ENCODE measurements at regions not wholly inside any gene's neighbourhood (a gene's known extent, or its start where the extent isn't known, plus 50 kb on each side); places are given as distances from the start of the nearest gene placed in this dataset.
"Not testable (repeated sequence)": the region's sequence is repeated elsewhere in the genome, so short reads cannot be mapped to it uniquely, and the experiment has no call there.

GRCh38 chr13:24985896-24986295 is 110.0 kb upstream of the PABPC3 start:
- no peaks in the 10 kb centered on the region for H3K79me1 ChIP-seq (ENCODE audit: low read length)
- no peaks in the 10 kb centered on the region for H3K79me2 ChIP-seq (ENCODE audit: control insufficient read depth, insufficient read depth, low read length)
- H2BK120ac ChIP-seq (ENCODE audit: low read depth, low read length): no peak overlapping the region
- H2AK5ac ChIP-seq (ENCODE audit: low read length): no peak overlapping the region
- H2BK5ac ChIP-seq (ENCODE audit: low read length): no peak overlapping the region
- H3K4me3 ChIP-seq (ENCODE audit: low read length): no peak overlapping the region
- no peaks in the 10 kb centered on the region for H3K36me3 ChIP-seq (ENCODE audit: control insufficient read depth, insufficient read depth, low read length)
- no peak for DNase-seq
- no peak overlapping the region for H3K56ac ChIP-seq (ENCODE audit: low read length)
- H4K8ac ChIP-seq (ENCODE audit: low read depth, low read length): no peak overlapping the region
- H3K18ac ChIP-seq (ENCODE audit: low read length): no peak overlapping the region
- H3K23ac ChIP-seq (ENCODE audit: low read length): no peak overlapping the region
- H3K4me1 ChIP-seq (ENCODE audit: control insufficient read depth, low read depth, low read length): peaks cover 1% of the 10 kb centered on the region
- H3K27me3 ChIP-seq (ENCODE audit: insufficient read depth, low read length, poor library complexity): no peaks in the 10 kb centered on the region
- H3K4me2 ChIP-seq (ENCODE audit: low read length): no peak overlapping the region
- H3K4ac ChIP-seq (ENCODE audit: low read depth, low read length): no peak overlapping the region
- H3K27ac ChIP-seq (ENCODE audit: low read depth, low read length): no peak overlapping the region
- H4K5ac ChIP-seq (ENCODE audit: low read length): no peak overlapping the region
- H2BK15ac ChIP-seq (replicated peaks; ENCODE audit: low read depth): no peak overlapping the region
- no CpG with 5 or more reads among the region's 2 CpGs for WGBS (ENCODE audit: extremely low coverage, insufficient coverage, low lambda C conversion rate)
- H3K9ac ChIP-seq (ENCODE audit: low read length): no peak overlapping the region

- Histone ChIP-seq H3K56ac (ENCODE audit: low read length) (no peak overlapping the region), H4K8ac (ENCODE audit: low read depth, low read length) (no peak overlapping the region), H3K4me1 (ENCODE audit: control insufficient read depth, low read depth, low read length) (peaks cover 1% of the 10 kb centered on the region), H3K9ac (ENCODE audit: low read length) (no peak overlapping the region), H3K18ac (ENCODE audit: low read length) (no peak overlapping the region), H3K27ac (ENCODE audit: low read depth, low read length) (no peak overlapping the region), H3K4me3 (ENCODE audit: low read length) (no peak overlapping the region), H3K23ac (ENCODE audit: low read length) (no peak overlapping the region), H3K4ac (ENCODE audit: low read depth, low read length) (no peak overlapping the region), H3K36me3 (ENCODE audit: control insufficient read depth, insufficient read depth, low read length) (no peaks in the 10 kb centered on the region), H2BK120ac (ENCODE audit: low read depth, low read length) (no peak overlapping the region), H2AK5ac (ENCODE audit: low read length) (no peak overlapping the region), H4K5ac (ENCODE audit: low read length) (no peak overlapping the region), H3K4me2 (ENCODE audit: low read length) (no peak overlapping the region), H2BK5ac (ENCODE audit: low read length) (no peak overlapping the region), H3K79me1 (ENCODE audit: low read length) (no peaks in the 10 kb centered on the region), H2BK15ac (replicated peaks; ENCODE audit: low read depth) (no peak overlapping the region), H3K79me2 (ENCODE audit: control insufficient read depth, insufficient read depth, low read length) (no peaks in the 10 kb centered on the region), H3K27me3 (ENCODE audit: insufficient read depth, low read length, poor library complexity) (no peaks in the 10 kb centered on the region)
- WGBS (ENCODE audit: extremely low coverage, insufficient coverage, low lambda C conversion rate): no CpG with 5 or more reads among the region's 9 CpGs
- no peak for DNase-seq
Observed at GRCh38 chr13:24986826-24987225, 109.1 kb upstream of the PABPC3 start.

GRCh38 chr13:24989959-24990358 is 106.0 kb upstream of the PABPC3 start:
- not testable (repeated sequence) for H3K79me2 ChIP-seq (ENCODE audit: control insufficient read depth, insufficient read depth, low read length); H3K23ac ChIP-seq (ENCODE audit: low read length); H2BK5ac ChIP-seq (ENCODE audit: low read length); H3K56ac ChIP-seq (ENCODE audit: low read length); H3K4me3 ChIP-seq (ENCODE audit: low read length); H3K9ac ChIP-seq (ENCODE audit: low read length); H3K27me3 ChIP-seq (ENCODE audit: insufficient read depth, low read length, poor library complexity); DNase-seq; H3K79me1 ChIP-seq (ENCODE audit: low read length); H4K8ac ChIP-seq (ENCODE audit: low read depth, low read length); H3K36me3 ChIP-seq (ENCODE audit: control insufficient read depth, insufficient read depth, low read length); H2BK120ac ChIP-seq (ENCODE audit: low read depth, low read length); H3K27ac ChIP-seq (ENCODE audit: low read depth, low read length); H2AK5ac ChIP-seq (ENCODE audit: low read length); H4K5ac ChIP-seq (ENCODE audit: low read length); H2BK15ac ChIP-seq (replicated peaks; ENCODE audit: low read depth); H3K4me1 ChIP-seq (ENCODE audit: control insufficient read depth, low read depth, low read length); H3K18ac ChIP-seq (ENCODE audit: low read length); H3K4me2 ChIP-seq (ENCODE audit: low read length); H3K4ac ChIP-seq (ENCODE audit: low read depth, low read length)
- no CpG with 5 or more reads among the region's 6 CpGs for WGBS (ENCODE audit: extremely low coverage, insufficient coverage, low lambda C conversion rate)

- H3K36me3 ChIP-seq (ENCODE audit: control insufficient read depth, insufficient read depth, low read length); H3K27ac ChIP-seq (ENCODE audit: low read depth, low read length); DNase-seq; H3K79me1 ChIP-seq (ENCODE audit: low read length); H3K9ac ChIP-seq (ENCODE audit: low read length); H3K4me2 ChIP-seq (ENCODE audit: low read length); H3K79me2 ChIP-seq (ENCODE audit: control insufficient read depth, insufficient read depth, low read length); H3K4ac ChIP-seq (ENCODE audit: low read depth, low read length); H3K18ac ChIP-seq (ENCODE audit: low read length); H2BK5ac ChIP-seq (ENCODE audit: low read length); H3K4me3 ChIP-seq (ENCODE audit: low read length); H3K4me1 ChIP-seq (ENCODE audit: control insufficient read depth, low read depth, low read length); H3K23ac ChIP-seq (ENCODE audit: low read length); H2AK5ac ChIP-seq (ENCODE audit: low read length); H4K8ac ChIP-seq (ENCODE audit: low read depth, low read length); H4K5ac ChIP-seq (ENCODE audit: low read length); H3K56ac ChIP-seq (ENCODE audit: low read length); H2BK120ac ChIP-seq (ENCODE audit: low read depth, low read length); H3K27me3 ChIP-seq (ENCODE audit: insufficient read depth, low read length, poor library complexity); H2BK15ac ChIP-seq (replicated peaks; ENCODE audit: low read depth): not testable (repeated sequence)
- no CpG with 5 or more reads among the region's 4 CpGs for WGBS (ENCODE audit: extremely low coverage, insufficient coverage, low lambda C conversion rate)
Observed at GRCh38 chr13:24992946-24993345, 103.0 kb upstream of the PABPC3 start.

DNA sequence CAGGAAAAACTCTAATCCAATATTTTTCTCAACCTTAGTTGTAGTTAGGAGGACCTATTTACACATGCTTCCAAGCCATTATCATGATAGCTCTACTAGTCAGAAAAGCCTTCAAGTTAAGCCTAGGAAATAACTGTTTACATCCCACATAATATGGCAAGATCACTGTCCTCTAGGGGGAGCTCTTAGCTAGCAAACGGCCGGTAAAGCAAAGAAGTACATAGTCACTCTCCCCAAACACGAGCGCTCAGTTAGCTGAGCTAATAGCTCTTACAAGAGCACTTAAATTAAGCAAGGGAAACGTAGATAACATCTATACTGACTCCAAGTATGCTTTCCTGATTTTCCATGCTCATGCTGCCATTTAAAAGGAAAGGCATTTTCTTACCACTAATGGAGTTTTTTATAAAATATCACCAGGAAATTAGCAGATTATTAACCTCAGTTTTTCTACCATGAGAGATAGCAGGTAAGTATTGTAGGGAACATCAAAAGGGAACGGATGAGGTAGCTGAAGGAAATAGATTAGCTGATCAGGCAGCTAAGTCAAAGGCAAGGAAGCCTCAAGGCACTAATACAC is 100.6 kb upstream of the PABPC3 start:
- peak; percentile 94 for DNase-seq
- no peaks in the 10 kb centered on the region for H3K27me3 ChIP-seq (ENCODE audit: insufficient read depth, low read length, poor library complexity)
- no peak overlapping the region for H4K8ac ChIP-seq (ENCODE audit: low read depth, low read length)
- H2BK15ac ChIP-seq (replicated peaks; ENCODE audit: low read depth): no peak overlapping the region
- no peak overlapping the region for H4K5ac ChIP-seq (ENCODE audit: low read length)
- no peak overlapping the region for H3K4me3 ChIP-seq (ENCODE audit: low read length)
- H3K27ac ChIP-seq (ENCODE audit: low read depth, low read length): no peak overlapping the region
- H3K36me3 ChIP-seq (ENCODE audit: control insufficient read depth, insufficient read depth, low read length): no peaks in the 10 kb centered on the region
- H2BK5ac ChIP-seq (ENCODE audit: low read length): no peak overlapping the region
- H2BK120ac ChIP-seq (ENCODE audit: low read depth, low read length): no peak overlapping the region
- no peaks in the 10 kb centered on the region for H3K79me1 ChIP-seq (ENCODE audit: low read length)
- no peak overlapping the region for H3K18ac ChIP-seq (ENCODE audit: low read length)
- H3K4ac ChIP-seq (ENCODE audit: low read depth, low read length): no peak overlapping the region
- H3K9ac ChIP-seq (ENCODE audit: low read length): no peak overlapping the region
- H3K79me2 ChIP-seq (ENCODE audit: control insufficient read depth, insufficient read depth, low read length): no peaks in the 10 kb centered on the region
- H3K4me2 ChIP-seq (ENCODE audit: low read length): no peak overlapping the region
- H3K56ac ChIP-seq (ENCODE audit: low read length): no peak overlapping the region
- H3K4me1 ChIP-seq (ENCODE audit: control insufficient read depth, low read depth, low read length): no peaks in the 10 kb centered on the region
- no CpG with 5 or more reads among the region's 6 CpGs for WGBS (ENCODE audit: extremely low coverage, insufficient coverage, low lambda C conversion rate)
- H3K23ac ChIP-seq (ENCODE audit: low read length): no peak overlapping the region
- H2AK5ac ChIP-seq (ENCODE audit: low read length): no peak overlapping the region

DNA sequence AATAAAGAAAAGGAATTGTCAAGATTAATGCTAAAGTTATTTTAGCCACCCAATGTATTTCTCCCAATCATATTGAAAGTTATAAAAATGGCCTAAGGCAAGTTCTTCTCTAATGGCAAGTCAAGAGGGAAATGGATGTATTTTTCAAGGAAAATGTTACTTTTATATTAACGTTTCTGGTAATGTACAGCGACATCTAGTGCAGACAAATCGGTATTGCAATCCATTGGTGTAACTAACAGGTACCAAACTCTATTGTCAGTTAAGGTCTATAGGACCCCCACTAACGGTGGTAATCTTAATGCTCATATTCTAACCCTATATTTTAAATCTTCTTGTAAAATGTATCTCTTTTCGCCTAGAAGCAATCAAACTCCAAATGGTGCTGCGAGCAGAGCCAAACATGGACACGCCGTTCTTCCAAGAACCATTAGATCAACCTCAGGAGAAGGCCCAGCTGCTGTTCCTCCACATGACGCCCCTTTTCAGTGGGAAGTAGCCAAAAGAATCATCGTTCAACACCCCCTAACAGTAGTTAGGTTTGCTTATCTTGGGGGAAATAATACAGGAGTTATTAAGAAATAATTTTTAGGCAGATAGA is 98.5 kb upstream of the PABPC3 start:
- no peak overlapping the region for H4K5ac ChIP-seq (ENCODE audit: low read length)
- no peak overlapping the region for H2BK15ac ChIP-seq (replicated peaks; ENCODE audit: low read depth)
- no peak overlapping the region for H3K4me3 ChIP-seq (ENCODE audit: low read length)
- H3K36me3 ChIP-seq (ENCODE audit: control insufficient read depth, insufficient read depth, low read length): no peaks in the 10 kb centered on the region
- no peak overlapping the region for H3K18ac ChIP-seq (ENCODE audit: low read length)
- no peak overlapping the region for H3K4ac ChIP-seq (ENCODE audit: low read depth, low read length)
- no peak overlapping the region for H3K27ac ChIP-seq (ENCODE audit: low read depth, low read length)
- no peak overlapping the region for H3K4me2 ChIP-seq (ENCODE audit: low read length)
- no peaks in the 10 kb centered on the region for H3K79me2 ChIP-seq (ENCODE audit: control insufficient read depth, insufficient read depth, low read length)
- H3K23ac ChIP-seq (ENCODE audit: low read length): no peak overlapping the region
- H3K4me1 ChIP-seq (ENCODE audit: control insufficient read depth, low read depth, low read length): no peaks in the 10 kb centered on the region
- no peak overlapping the region for H2AK5ac ChIP-seq (ENCODE audit: low read length)
- H3K9ac ChIP-seq (ENCODE audit: low read length): no peak overlapping the region
- H3K27me3 ChIP-seq (ENCODE audit: insufficient read depth, low read length, poor library complexity): no peaks in the 10 kb centered on the region
- H3K79me1 ChIP-seq (ENCODE audit: low read length): no peaks in the 10 kb centered on the region
- H4K8ac ChIP-seq (ENCODE audit: low read depth, low read length): no peak overlapping the region
- no peak overlapping the region for H2BK5ac ChIP-seq (ENCODE audit: low read length)
- DNase-seq: no peak
- no peak overlapping the region for H3K56ac ChIP-seq (ENCODE audit: low read length)
- WGBS (ENCODE audit: extremely low coverage, insufficient coverage, low lambda C conversion rate): no CpG with 5 or more reads among the region's 10 CpGs
- H2BK120ac ChIP-seq (ENCODE audit: low read depth, low read length): no peak overlapping the region
